ENCODE measurements at regions not wholly inside any gene's neighbourhood (a gene's known extent, or its start where the extent isn't known, plus 50 kb on each side); places are given as distances from the start of the nearest gene placed in this dataset.

DNA sequence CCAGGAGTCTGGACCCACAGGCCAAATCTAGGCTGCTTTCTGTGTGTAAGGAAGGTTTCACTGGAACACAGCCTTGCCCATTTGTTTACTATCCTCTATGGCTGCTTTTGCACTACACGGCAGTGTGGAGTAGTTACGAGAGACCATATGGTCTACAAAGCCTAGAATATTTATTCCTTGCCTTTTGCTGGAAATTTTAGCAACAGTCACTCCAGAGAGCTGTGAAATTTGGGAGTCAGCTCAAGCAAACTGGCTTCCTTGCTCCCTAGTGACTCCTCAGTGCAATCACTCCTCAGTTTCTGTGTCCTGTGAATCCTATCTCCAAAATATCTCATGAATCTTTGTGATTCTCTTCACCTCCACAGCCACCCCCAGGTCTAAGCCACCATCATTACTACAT lies 99.0 kb upstream of the CPEB2 start:
- H3K4me1 Mint-ChIP-seq (ENCODE audit: low read depth), result no peaks in the 10 kb centered on the region
- peaks cover 2% of the 10 kb centered on the region for H3K9me3 Mint-ChIP-seq (ENCODE audit: low read depth)
- no peaks in the 10 kb centered on the region for H3K36me3 Mint-ChIP-seq (ENCODE audit: low read depth)
- no peak for DNase-seq (ENCODE audit: low spot score)
- no peak overlapping the region for H3K27ac Mint-ChIP-seq (ENCODE audit: unreplicated experiment)
- no peak overlapping the region for H3K4me3 Mint-ChIP-seq (ENCODE audit: unreplicated experiment)
- TF ChIP-seq, protein P1, sequence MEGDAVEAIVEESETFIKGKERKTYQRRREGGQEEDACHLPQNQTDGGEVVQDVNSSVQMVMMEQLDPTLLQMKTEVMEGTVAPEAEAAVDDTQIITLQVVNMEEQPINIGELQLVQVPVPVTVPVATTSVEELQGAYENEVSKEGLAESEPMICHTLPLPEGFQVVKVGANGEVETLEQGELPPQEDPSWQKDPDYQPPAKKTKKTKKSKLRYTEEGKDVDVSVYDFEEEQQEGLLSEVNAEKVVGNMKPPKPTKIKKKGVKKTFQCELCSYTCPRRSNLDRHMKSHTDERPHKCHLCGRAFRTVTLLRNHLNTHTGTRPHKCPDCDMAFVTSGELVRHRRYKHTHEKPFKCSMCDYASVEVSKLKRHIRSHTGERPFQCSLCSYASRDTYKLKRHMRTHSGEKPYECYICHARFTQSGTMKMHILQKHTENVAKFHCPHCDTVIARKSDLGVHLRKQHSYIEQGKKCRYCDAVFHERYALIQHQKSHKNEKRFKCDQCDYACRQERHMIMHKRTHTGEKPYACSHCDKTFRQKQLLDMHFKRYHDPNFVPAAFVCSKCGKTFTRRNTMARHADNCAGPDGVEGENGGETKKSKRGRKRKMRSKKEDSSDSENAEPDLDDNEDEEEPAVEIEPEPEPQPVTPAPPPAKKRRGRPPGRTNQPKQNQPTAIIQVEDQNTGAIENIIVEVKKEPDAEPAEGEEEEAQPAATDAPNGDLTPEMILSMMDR (IDR thresholded peaks at IDR 0.05), result no peak
- peaks cover 17% of the 10 kb centered on the region for H3K27me3 Mint-ChIP-seq (ENCODE audit: low read depth)

DNA sequence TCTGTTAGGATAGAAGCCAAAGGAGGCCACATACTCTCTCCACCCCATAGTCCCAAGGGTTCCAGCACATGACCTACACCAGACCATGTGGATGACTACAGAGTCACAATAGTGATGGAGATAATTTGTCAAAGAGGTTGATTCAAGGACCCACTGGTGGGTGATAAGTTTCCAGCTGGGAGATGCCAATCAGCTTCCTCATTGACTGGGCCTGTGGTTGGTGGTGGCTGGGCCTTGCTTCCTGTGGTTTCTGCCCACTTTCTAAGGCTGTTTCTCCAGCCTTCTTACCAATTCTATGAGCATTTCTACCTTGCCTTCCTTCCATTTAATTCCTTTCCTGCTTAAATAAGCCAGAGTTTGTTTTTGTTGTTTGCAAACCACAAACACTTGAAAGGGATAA lies 95.5 kb upstream of the CPEB2 start:
- H3K9me3 Mint-ChIP-seq (ENCODE audit: low read depth), result no peaks in the 10 kb centered on the region
- H3K4me3 Mint-ChIP-seq (ENCODE audit: unreplicated experiment), result no peak overlapping the region
- H3K36me3 Mint-ChIP-seq (ENCODE audit: low read depth), result no peaks in the 10 kb centered on the region
- no peak overlapping the region for H3K27ac Mint-ChIP-seq (ENCODE audit: unreplicated experiment)
- DNase-seq (ENCODE audit: low spot score), result no peak
- H3K4me1 Mint-ChIP-seq (ENCODE audit: low read depth), result no peaks in the 10 kb centered on the region
- TF ChIP-seq, protein P1 (IDR thresholded peaks at IDR 0.05), result no peak
- peaks cover 28% of the 10 kb centered on the region for H3K27me3 Mint-ChIP-seq (ENCODE audit: low read depth)

DNA sequence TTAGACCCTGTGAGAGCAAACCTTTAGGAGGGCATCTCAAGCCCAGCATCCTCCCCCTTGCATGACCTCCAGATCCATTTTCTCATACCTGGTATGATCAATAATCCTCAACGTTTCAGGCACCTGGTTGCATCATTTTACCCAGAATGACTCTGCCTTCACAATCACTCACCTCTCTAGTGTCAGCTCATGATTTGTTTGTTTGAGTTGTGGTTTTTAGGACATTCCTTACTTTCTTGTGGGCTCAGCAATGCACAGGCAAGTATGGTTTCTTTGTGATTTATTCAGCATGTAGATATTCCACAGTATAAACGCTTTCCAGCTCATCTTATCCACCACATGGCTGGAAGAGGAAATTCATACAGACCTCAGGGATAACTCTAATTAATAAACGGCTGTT lies 93.6 kb upstream of the CPEB2 start:
- H3K4me1 Mint-ChIP-seq (ENCODE audit: low read depth), result no peaks in the 10 kb centered on the region
- no peak overlapping the region for H3K4me3 Mint-ChIP-seq (ENCODE audit: unreplicated experiment)
- peaks cover 24% of the 10 kb centered on the region for H3K27me3 Mint-ChIP-seq (ENCODE audit: low read depth)
- TF ChIP-seq, protein P1 (IDR thresholded peaks at IDR 0.05), result no peak
- no peaks in the 10 kb centered on the region for H3K36me3 Mint-ChIP-seq (ENCODE audit: low read depth)
- DNase-seq (ENCODE audit: low spot score), result no peak
- H3K9me3 Mint-ChIP-seq (ENCODE audit: low read depth), result peaks cover 3% of the 10 kb centered on the region
- H3K27ac Mint-ChIP-seq (ENCODE audit: unreplicated experiment), result no peak overlapping the region

DNA sequence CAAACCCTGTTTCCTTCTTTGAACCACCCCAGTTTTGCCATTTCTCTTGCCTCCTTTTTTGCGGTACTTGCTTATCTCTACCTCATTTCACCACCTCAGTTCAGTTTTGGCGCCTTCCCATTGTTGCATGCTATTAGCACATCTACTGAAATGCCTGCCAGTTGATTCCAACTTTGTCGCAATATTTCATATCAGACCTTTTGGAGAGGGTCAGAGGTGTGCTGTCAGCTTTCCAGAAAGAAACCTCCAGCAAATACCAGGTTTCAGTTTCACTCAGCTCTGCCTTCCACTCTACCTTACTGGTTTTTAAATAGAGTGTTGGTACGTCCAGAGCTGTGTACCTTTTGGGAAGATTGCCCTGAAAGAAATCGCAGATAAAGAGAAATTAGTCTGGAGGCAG lies 91.9 kb upstream of the CPEB2 start:
- Mint-ChIP-seq H3K9me3 (ENCODE audit: low read depth) (peaks cover 3% of the 10 kb centered on the region), H3K4me1 (ENCODE audit: low read depth) (no peaks in the 10 kb centered on the region)

DNA sequence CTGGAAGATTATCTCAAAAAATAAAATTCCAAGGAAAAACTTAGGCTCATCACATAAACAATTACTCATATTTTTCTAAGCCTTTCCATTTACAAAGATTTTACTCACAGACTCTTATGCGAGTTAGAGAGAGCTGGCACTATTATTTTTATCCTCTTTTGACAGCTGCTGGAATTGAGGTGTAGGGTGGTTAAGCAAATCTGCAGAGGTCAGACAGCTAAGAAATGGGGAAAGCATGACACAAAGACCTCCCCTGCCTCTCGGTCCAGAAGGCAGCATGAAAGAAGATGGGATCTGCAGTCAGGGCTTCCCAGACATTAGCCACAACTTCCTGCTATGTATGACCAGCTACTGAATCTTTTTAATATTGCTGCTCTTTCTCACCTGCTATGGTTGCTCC lies 89.9 kb upstream of the CPEB2 start:
- Mint-ChIP-seq H3K4me1 (ENCODE audit: low read depth) (peaks cover 9% of the 10 kb centered on the region), H3K27ac (ENCODE audit: unreplicated experiment) (no peak overlapping the region), H3K9me3 (ENCODE audit: low read depth) (peaks cover 3% of the 10 kb centered on the region), H3K27me3 (ENCODE audit: low read depth) (peaks cover 18% of the 10 kb centered on the region), H3K36me3 (ENCODE audit: low read depth) (no peaks in the 10 kb centered on the region), H3K4me3 (ENCODE audit: unreplicated experiment) (no peak overlapping the region)
- DNase-seq (ENCODE audit: low spot score), result no peak
- TF ChIP-seq, protein P1 (IDR thresholded peaks at IDR 0.05), result no peak

More for the DNA sequence above, 91.9 kb upstream of the CPEB2 start:
- Mint-ChIP-seq H3K4me3 (ENCODE audit: unreplicated experiment) (no peak overlapping the region), H3K27ac (ENCODE audit: unreplicated experiment) (no peak overlapping the region), H3K36me3 (ENCODE audit: low read depth) (no peaks in the 10 kb centered on the region), H3K27me3 (ENCODE audit: low read depth) (peaks cover 20% of the 10 kb centered on the region)
- no peak for DNase-seq (ENCODE audit: low spot score)
- TF ChIP-seq, protein P1 (IDR thresholded peaks at IDR 0.05), result no peak

All from chondrocyte (in vitro differentiated cells).